ENCODE measurements at regions not wholly inside any gene's neighbourhood (a gene's known extent, or its start where the extent isn't known, plus 50 kb on each side); places are given as distances from the start of the nearest gene placed in this dataset.

GRCh38 chr7:17070231-17070708 is 188.5 kb upstream of the AGR3 start:
- H3K27ac ChIP-seq (ENCODE audit: low read length): no peak overlapping the region
- no peaks in the 10 kb centered on the region for H3K4me1 ChIP-seq (ENCODE audit: control insufficient read depth in 1 of 2, insufficient read depth in 2 of 2, low read length in 2 of 2)
- no peaks in the 10 kb centered on the region for H3K36me3 ChIP-seq (ENCODE audit: control insufficient read depth in 1 of 2, insufficient read depth in 2 of 2, low read length in 2 of 2)
- peaks cover 0 to 3% of the 10 kb centered on the region in 2 donors for H3K9me3 ChIP-seq (ENCODE audit: control insufficient read depth in 1 of 2, low read length in 2 of 2)
- no peak overlapping the region for H3K4me3 ChIP-seq (ENCODE audit: low read depth in 1 of 2, low read length in 2 of 2)
- H3K27me3 ChIP-seq (ENCODE audit: low read depth, low read length): no peaks in the 10 kb centered on the region

GRCh38 chr7:17071866-17072265 is 190.1 kb upstream of the AGR3 start:
- no peaks in the 10 kb centered on the region for H3K4me1 ChIP-seq (ENCODE audit: control insufficient read depth in 1 of 2, insufficient read depth in 2 of 2, low read length in 2 of 2)
- no peaks in the 10 kb centered on the region for H3K36me3 ChIP-seq (ENCODE audit: control insufficient read depth in 1 of 2, insufficient read depth in 2 of 2, low read length in 2 of 2)
- no peak overlapping the region for H3K27ac ChIP-seq (ENCODE audit: low read length)
- H3K9me3 ChIP-seq (ENCODE audit: control insufficient read depth in 1 of 2, low read length in 2 of 2): peaks cover 0 to 3% of the 10 kb centered on the region in 2 donors
- H3K4me3 ChIP-seq (ENCODE audit: low read depth in 1 of 2, low read length in 2 of 2): no peak overlapping the region
- H3K27me3 ChIP-seq (ENCODE audit: low read depth, low read length): no peaks in the 10 kb centered on the region

GRCh38 chr7:17075601-17076255 is 193.9 kb upstream of the AGR3 start:
- no peaks in the 10 kb centered on the region for H3K4me1 ChIP-seq (ENCODE audit: control insufficient read depth in 1 of 2, insufficient read depth in 2 of 2, low read length in 2 of 2)
- H3K4me3 ChIP-seq (ENCODE audit: low read depth in 1 of 2, low read length in 2 of 2): no peak overlapping the region
- no peaks in the 10 kb centered on the region for H3K27me3 ChIP-seq (ENCODE audit: low read depth, low read length)
- H3K36me3 ChIP-seq (ENCODE audit: control insufficient read depth in 1 of 2, insufficient read depth in 2 of 2, low read length in 2 of 2): no peaks in the 10 kb centered on the region
- H3K27ac ChIP-seq (ENCODE audit: low read length): no peak overlapping the region
- H3K9me3 ChIP-seq (ENCODE audit: control insufficient read depth in 1 of 2, low read length in 2 of 2): peaks cover 0 to 3% of the 10 kb centered on the region in 2 donors

- H3K36me3 ChIP-seq (ENCODE audit: control insufficient read depth in 1 of 2, insufficient read depth in 2 of 2, low read length in 2 of 2): no peaks in the 10 kb centered on the region
- H3K27ac ChIP-seq (ENCODE audit: low read length): no peak overlapping the region
- H3K9me3 ChIP-seq (ENCODE audit: control insufficient read depth in 1 of 2, low read length in 2 of 2): peaks cover 0 to 3% of the 10 kb centered on the region in 2 donors
- H3K4me1 ChIP-seq (ENCODE audit: control insufficient read depth in 1 of 2, insufficient read depth in 2 of 2, low read length in 2 of 2): no peaks in the 10 kb centered on the region
- H3K27me3 ChIP-seq (ENCODE audit: low read depth, low read length): no peaks in the 10 kb centered on the region
- H3K4me3 ChIP-seq (ENCODE audit: low read depth in 1 of 2, low read length in 2 of 2): no peak overlapping the region
Measured at GRCh38 chr7:17078298-17078697, 196.5 kb upstream of the AGR3 start.

- no peak overlapping the region for H3K27ac ChIP-seq (ENCODE audit: low read length)
- no peaks in the 10 kb centered on the region for H3K36me3 ChIP-seq (ENCODE audit: control insufficient read depth in 1 of 2, insufficient read depth in 2 of 2, low read length in 2 of 2)
- no peaks in the 10 kb centered on the region for H3K4me1 ChIP-seq (ENCODE audit: control insufficient read depth in 1 of 2, insufficient read depth in 2 of 2, low read length in 2 of 2)
- no peak overlapping the region for H3K4me3 ChIP-seq (ENCODE audit: low read depth in 1 of 2, low read length in 2 of 2)
- H3K9me3 ChIP-seq (ENCODE audit: control insufficient read depth in 1 of 2, low read length in 2 of 2): no peaks in the 10 kb centered on the region
- no peaks in the 10 kb centered on the region for H3K27me3 ChIP-seq (ENCODE audit: low read depth, low read length)
Measured at GRCh38 chr7:17083392-17084165, 201.8 kb upstream of the AGR3 start.

GRCh38 chr7:17084166-17084475 is 202.3 kb upstream of the AGR3 start:
- Histone ChIP-seq H3K27me3 (ENCODE audit: low read depth, low read length) (no peaks in the 10 kb centered on the region), H3K4me1 (ENCODE audit: control insufficient read depth in 1 of 2, insufficient read depth in 2 of 2, low read length in 2 of 2) (no peaks in the 10 kb centered on the region), H3K36me3 (ENCODE audit: control insufficient read depth in 1 of 2, insufficient read depth in 2 of 2, low read length in 2 of 2) (no peaks in the 10 kb centered on the region), H3K9me3 (ENCODE audit: control insufficient read depth in 1 of 2, low read length in 2 of 2) (no peaks in the 10 kb centered on the region), H3K4me3 (ENCODE audit: low read depth in 1 of 2, low read length in 2 of 2) (no peak overlapping the region), H3K27ac (ENCODE audit: low read length) (no peak overlapping the region)

- Histone ChIP-seq H3K27ac (ENCODE audit: low read length) (no peak overlapping the region), H3K36me3 (ENCODE audit: control insufficient read depth in 1 of 2, insufficient read depth in 2 of 2, low read length in 2 of 2) (no peaks in the 10 kb centered on the region), H3K4me1 (ENCODE audit: control insufficient read depth in 1 of 2, insufficient read depth in 2 of 2, low read length in 2 of 2) (no peaks in the 10 kb centered on the region), H3K27me3 (ENCODE audit: low read depth, low read length) (no peaks in the 10 kb centered on the region), H3K9me3 (ENCODE audit: control insufficient read depth in 1 of 2, low read length in 2 of 2) (no peaks in the 10 kb centered on the region), H3K4me3 (ENCODE audit: low read depth in 1 of 2, low read length in 2 of 2) (no peak overlapping the region)
Measured at GRCh38 chr7:17085186-17085585, 203.4 kb upstream of the AGR3 start.

GRCh38 chr7:17086403-17086802 is 204.6 kb upstream of the AGR3 start:
- Histone ChIP-seq H3K27me3 (ENCODE audit: low read depth, low read length) (no peaks in the 10 kb centered on the region), H3K4me1 (ENCODE audit: control insufficient read depth in 1 of 2, insufficient read depth in 2 of 2, low read length in 2 of 2) (no peaks in the 10 kb centered on the region), H3K36me3 (ENCODE audit: control insufficient read depth in 1 of 2, insufficient read depth in 2 of 2, low read length in 2 of 2) (no peaks in the 10 kb centered on the region), H3K27ac (ENCODE audit: low read length) (no peak overlapping the region), H3K4me3 (ENCODE audit: low read depth in 1 of 2, low read length in 2 of 2) (no peak overlapping the region), H3K9me3 (ENCODE audit: control insufficient read depth in 1 of 2, low read length in 2 of 2) (no peaks in the 10 kb centered on the region)

GRCh38 chr7:17090751-17091150 is 207.7 kb upstream of the AHR start:
- Histone ChIP-seq H3K4me3 (ENCODE audit: low read depth in 1 of 2, low read length in 2 of 2) (no peak overlapping the region), H3K36me3 (ENCODE audit: control insufficient read depth in 1 of 2, insufficient read depth in 2 of 2, low read length in 2 of 2) (no peaks in the 10 kb centered on the region)

GRCh38 chr7:17093461-17093860 is 205.0 kb upstream of the AHR start:
- no peaks in the 10 kb centered on the region for H3K27me3 ChIP-seq (ENCODE audit: low read depth, low read length)
- no peak overlapping the region for H3K4me3 ChIP-seq (ENCODE audit: low read depth in 1 of 2, low read length in 2 of 2)
- H3K4me1 ChIP-seq (ENCODE audit: control insufficient read depth in 1 of 2, insufficient read depth in 2 of 2, low read length in 2 of 2): no peaks in the 10 kb centered on the region
- H3K36me3 ChIP-seq (ENCODE audit: control insufficient read depth in 1 of 2, insufficient read depth in 2 of 2, low read length in 2 of 2): no peaks in the 10 kb centered on the region
- no peaks in the 10 kb centered on the region for H3K9me3 ChIP-seq (ENCODE audit: control insufficient read depth in 1 of 2, low read length in 2 of 2)
- H3K27ac ChIP-seq (ENCODE audit: low read length): no peak overlapping the region

More at GRCh38 chr7:17090751-17091150, 207.7 kb upstream of the AHR start:
- H3K27me3 ChIP-seq (ENCODE audit: low read depth, low read length): no peaks in the 10 kb centered on the region
- no peaks in the 10 kb centered on the region for H3K9me3 ChIP-seq (ENCODE audit: control insufficient read depth in 1 of 2, low read length in 2 of 2)
- no peak overlapping the region for H3K27ac ChIP-seq (ENCODE audit: low read length)
- no peaks in the 10 kb centered on the region for H3K4me1 ChIP-seq (ENCODE audit: control insufficient read depth in 1 of 2, insufficient read depth in 2 of 2, low read length in 2 of 2)

- no peak overlapping the region for H3K4me3 ChIP-seq (ENCODE audit: low read depth in 1 of 2, low read length in 2 of 2)
- H3K4me1 ChIP-seq (ENCODE audit: control insufficient read depth in 1 of 2, insufficient read depth in 2 of 2, low read length in 2 of 2): peaks cover 0 to 7% of the 10 kb centered on the region in 2 donors
- H3K27ac ChIP-seq (ENCODE audit: low read length): no peak overlapping the region
- no peaks in the 10 kb centered on the region for H3K9me3 ChIP-seq (ENCODE audit: control insufficient read depth in 1 of 2, low read length in 2 of 2)
- H3K36me3 ChIP-seq (ENCODE audit: control insufficient read depth in 1 of 2, insufficient read depth in 2 of 2, low read length in 2 of 2): no peaks in the 10 kb centered on the region
- H3K27me3 ChIP-seq (ENCODE audit: low read depth, low read length): no peaks in the 10 kb centered on the region
Measured at GRCh38 chr7:17094963-17095574, 203.4 kb upstream of the AHR start.
